ENCODE measurements at regions not wholly inside any gene's neighbourhood (a gene's known extent, or its start where the extent isn't known, plus 50 kb on each side); places are given as distances from the start of the nearest gene placed in this dataset.

GRCh38 chr10:28965937-28966336 is 288.6 kb downstream of the BAMBI start (continued):
- TF ChIP-seq ZNF263 (CRISPR knock-in tag; IDR thresholded peaks at IDR 0.05; ENCODE audit: borderline replicate concordance) (no peak), CBX8 (IDR thresholded peaks at IDR 0.05; ENCODE audit: borderline replicate concordance, extremely low read depth, low read depth, low read length, poor library complexity, severe bottlenecking) (no peak), ZNF764 (CRISPR knock-in tag; IDR thresholded peaks at IDR 0.05; ENCODE audit: low read depth) (no peak), TAF9B (IDR thresholded peaks at IDR 0.05; ENCODE audit: partially characterized antibody) (no peak)

- BruUV-seq (replicated peaks): no TSS peak
- Histone ChIP-seq H3K9ac (ENCODE audit: insufficient read depth in 1 of 2, low read depth in 2 of 2, low read length in 2 of 2) (no peak overlapping the region), H3K4me1 (replicated peaks in 1 of 2; ENCODE audit: control insufficient read depth in 2 of 2, insufficient read depth in 2 of 2, low read length in 2 of 2) (no peaks in the 10 kb centered on the region), H2AFZ (ENCODE audit: low read depth, low read length) (no peak overlapping the region), H3K36me3 (ENCODE audit: control insufficient read depth, insufficient read depth, low read length) (no peaks in the 10 kb centered on the region), H3K79me2 (ENCODE audit: control insufficient read depth, insufficient read depth, low read length) (no peaks in the 10 kb centered on the region), H3K27ac (ENCODE audit: extremely low read depth, low read depth, low read length) (no peak overlapping the region), H3K9me3 (replicated peaks; ENCODE audit: control insufficient read depth, insufficient read depth, low read depth, low read length) (no peaks in the 10 kb centered on the region), H4K20me1 (replicated peaks; ENCODE audit: control insufficient read depth, insufficient read depth, low read length) (no peaks in the 10 kb centered on the region), H3K4me3 (no peak overlapping the region), H3K9me1 (ENCODE audit: control insufficient read depth, insufficient read depth, low read length) (no peaks in the 10 kb centered on the region), H3K27me3 (ENCODE audit: control insufficient read depth in 2 of 2, insufficient read depth in 2 of 2, low read length in 2 of 2) (no peaks in the 10 kb centered on the region), H3K4me2 (ENCODE audit: insufficient read depth, low read length) (no peak overlapping the region)
- CTCF ChIA-PET (ENCODE audit: low intra/inter-chr PET ratio): no interaction called here
- FAIRE-seq (no peak), DNase-seq (ENCODE audit: extremely low read depth in 1 of 4, low spot score in 3 of 4) (no peak), ATAC-seq (no peak)
- intact Hi-C loops (cut with micrococcal nuclease) (no loop called here), in situ Hi-C loops (cut with MboI) (no loop called here)
- no peak for TF ChIP-seq SAFB (IDR thresholded peaks at IDR 0.05; ENCODE audit: borderline replicate concordance, low read depth, low read length)
- no peak for TF ChIP-seq ZNF217 (CRISPR knock-in tag; IDR thresholded peaks at IDR 0.05)
- TF ChIP-seq HMG20A (CRISPR knock-in tag; conservative IDR thresholded peaks at IDR 0.05): no peak
- no peak for TF ChIP-seq FOSL1 (tag; conservative IDR thresholded peaks at IDR 0.05)
- no peak for TF ChIP-seq ARID3B (CRISPR knock-in tag; IDR thresholded peaks at IDR 0.05; ENCODE audit: borderline replicate concordance)
- TF ChIP-seq MLX (CRISPR knock-in tag; conservative IDR thresholded peaks at IDR 0.05): no peak
- TF ChIP-seq ASH1L (IDR thresholded peaks at IDR 0.05; ENCODE audit: borderline replicate concordance, low read depth, partially characterized antibody): no peak
- peak in 1 of 2 experiments; percentile 19; a peak in 1 of 4 replicates for TF ChIP-seq FOXA3 (CRISPR knock-in tag; conservative IDR thresholded peaks at IDR 0.05 in 1 of 2, IDR thresholded peaks at IDR 0.05 in 1 of 2)
- WGBS (ENCODE audit: insufficient coverage, low coverage, missing lambda C conversion rate): 26% methylated on average over 2 of the region's 2 CpGs
- POLR2A ChIA-PET: no interaction called here
Measured at GRCh38 chr10:28967031-28967430, 289.7 kb downstream of the BAMBI start.
